ENCODE measurements at regions not wholly inside any gene's neighbourhood (a gene's known extent, or its start where the extent isn't known, plus 50 kb on each side); places are given as distances from the start of the nearest gene placed in this dataset.

DNA sequence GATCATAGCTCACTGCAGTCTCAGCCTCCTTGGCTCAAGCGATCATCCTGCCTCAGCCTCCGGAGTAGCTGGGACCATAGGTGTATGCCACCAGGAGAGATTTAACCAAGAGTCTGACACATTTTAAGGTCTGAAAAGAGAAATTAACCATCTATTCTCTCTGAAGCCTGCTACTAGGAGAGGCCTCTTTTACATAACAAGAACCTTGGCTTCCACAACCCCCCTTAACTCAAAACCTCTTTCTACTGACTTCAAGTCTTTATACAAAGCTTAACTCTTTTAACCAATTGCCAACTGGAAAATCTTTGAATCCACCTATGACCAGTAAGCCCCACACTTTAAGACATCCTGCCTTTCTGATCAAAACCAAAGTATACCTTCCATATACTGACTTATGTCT lies 279.9 kb upstream of the CELF4 start:
- intact Hi-C loops (cut with micrococcal nuclease; ENCODE audit: unreplicated experiment): no loop called here
- H3K4me3 ChIP-seq (ENCODE audit: low read depth, low read length, poor library complexity, severe bottlenecking): no peak overlapping the region
- ChIA-PET POLR2A (no interaction called here), CTCF (ENCODE audit: unreplicated experiment) (no interaction called here)
- no peaks in the 10 kb centered on the region for H4K20me1 ChIP-seq (ENCODE audit: insufficient read depth, low read length)
- H3K79me2 ChIP-seq (ENCODE audit: insufficient read depth, low read depth, low read length): no peaks in the 10 kb centered on the region
- no peak overlapping the region for H3K27ac ChIP-seq (ENCODE audit: low read depth, low read length, poor library complexity, severe bottlenecking)
- no peaks in the 10 kb centered on the region for H3K9me2 ChIP-seq (ENCODE audit: insufficient read depth, low read length)
- no peak for DNase-seq (ENCODE audit: low spot score)
- no peak overlapping the region for H3K4me2 ChIP-seq (ENCODE audit: low read length)
- no TSS peak for BruUV-seq (replicated peaks)
- no peaks in the 10 kb centered on the region for H3K9me3 ChIP-seq (ENCODE audit: low read length)
- TF ChIP-seq, protein P1, sequence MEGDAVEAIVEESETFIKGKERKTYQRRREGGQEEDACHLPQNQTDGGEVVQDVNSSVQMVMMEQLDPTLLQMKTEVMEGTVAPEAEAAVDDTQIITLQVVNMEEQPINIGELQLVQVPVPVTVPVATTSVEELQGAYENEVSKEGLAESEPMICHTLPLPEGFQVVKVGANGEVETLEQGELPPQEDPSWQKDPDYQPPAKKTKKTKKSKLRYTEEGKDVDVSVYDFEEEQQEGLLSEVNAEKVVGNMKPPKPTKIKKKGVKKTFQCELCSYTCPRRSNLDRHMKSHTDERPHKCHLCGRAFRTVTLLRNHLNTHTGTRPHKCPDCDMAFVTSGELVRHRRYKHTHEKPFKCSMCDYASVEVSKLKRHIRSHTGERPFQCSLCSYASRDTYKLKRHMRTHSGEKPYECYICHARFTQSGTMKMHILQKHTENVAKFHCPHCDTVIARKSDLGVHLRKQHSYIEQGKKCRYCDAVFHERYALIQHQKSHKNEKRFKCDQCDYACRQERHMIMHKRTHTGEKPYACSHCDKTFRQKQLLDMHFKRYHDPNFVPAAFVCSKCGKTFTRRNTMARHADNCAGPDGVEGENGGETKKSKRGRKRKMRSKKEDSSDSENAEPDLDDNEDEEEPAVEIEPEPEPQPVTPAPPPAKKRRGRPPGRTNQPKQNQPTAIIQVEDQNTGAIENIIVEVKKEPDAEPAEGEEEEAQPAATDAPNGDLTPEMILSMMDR (conservative IDR thresholded peaks at IDR 0.05; ENCODE audit: low read length): no peak
- TF ChIP-seq EZH2phosphoT487 (IDR thresholded peaks at IDR 0.05; ENCODE audit: borderline replicate concordance, low read depth, low read length): no peak
- H3K36me3 ChIP-seq (ENCODE audit: insufficient read depth, low read length): no peaks in the 10 kb centered on the region
- H3K4me1 ChIP-seq (ENCODE audit: insufficient read depth, low read length, poor library complexity, severe bottlenecking): no peaks in the 10 kb centered on the region
- H2AFZ ChIP-seq (ENCODE audit: low read length): no peak overlapping the region

DNA sequence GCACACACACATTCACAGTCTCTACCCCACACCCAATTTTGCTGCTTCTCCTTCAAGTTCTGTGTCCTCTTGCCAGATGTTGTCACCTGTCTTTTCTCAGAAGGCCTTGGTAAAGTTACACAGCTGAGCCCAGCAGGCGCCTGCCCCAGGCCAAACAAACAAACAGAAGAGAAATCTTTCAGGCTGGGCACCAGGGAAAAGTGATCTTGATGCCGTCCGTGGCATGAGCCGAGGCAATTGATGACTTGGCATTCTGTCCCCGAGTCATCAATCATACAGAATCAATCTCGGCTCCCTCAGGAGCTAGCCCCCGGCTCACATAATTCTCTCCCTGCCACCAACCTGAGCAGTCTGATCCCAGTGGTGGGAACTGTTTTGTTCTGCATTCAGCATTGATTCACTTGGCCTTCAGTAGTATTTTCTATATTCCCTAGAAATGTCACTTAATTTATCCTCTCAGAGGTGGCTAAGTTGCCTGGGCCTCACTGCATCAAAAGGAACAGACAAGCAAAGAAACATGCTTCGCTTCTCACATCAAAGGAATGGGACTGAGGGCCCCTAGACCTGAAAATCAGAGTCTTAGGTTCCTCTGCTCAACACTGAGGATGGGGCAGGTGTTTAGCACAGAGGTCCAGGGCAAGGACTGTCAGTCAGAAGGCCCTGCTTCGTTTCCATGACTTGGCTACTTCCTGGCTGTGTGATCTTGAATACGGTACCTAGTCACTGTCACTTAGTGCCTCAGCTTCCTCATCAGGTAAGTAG lies 278.8 kb upstream of the CELF4 start:
- Histone ChIP-seq H3K9me2 (ENCODE audit: insufficient read depth, low read length) (no peaks in the 10 kb centered on the region), H3K9me3 (ENCODE audit: low read length) (no peaks in the 10 kb centered on the region), H3K79me2 (ENCODE audit: insufficient read depth, low read depth, low read length) (no peaks in the 10 kb centered on the region), H3K4me1 (ENCODE audit: insufficient read depth, low read length, poor library complexity, severe bottlenecking) (no peaks in the 10 kb centered on the region), H4K20me1 (ENCODE audit: insufficient read depth, low read length) (no peaks in the 10 kb centered on the region), H3K4me3 (ENCODE audit: low read depth, low read length, poor library complexity, severe bottlenecking) (no peak overlapping the region), H3K27ac (ENCODE audit: low read depth, low read length, poor library complexity, severe bottlenecking) (no peak overlapping the region), H2AFZ (ENCODE audit: low read length) (no peak overlapping the region), H3K36me3 (ENCODE audit: insufficient read depth, low read length) (no peaks in the 10 kb centered on the region), H3K4me2 (ENCODE audit: low read length) (no peak overlapping the region)
- no TSS peak for BruUV-seq (replicated peaks)
- POLR2A ChIA-PET: no interaction called here
- intact Hi-C loops (cut with micrococcal nuclease; ENCODE audit: unreplicated experiment): no loop called here
- TF ChIP-seq, protein P1 (conservative IDR thresholded peaks at IDR 0.05; ENCODE audit: low read length): no peak
- TF ChIP-seq EZH2phosphoT487 (IDR thresholded peaks at IDR 0.05; ENCODE audit: borderline replicate concordance, low read depth, low read length): no peak
- no peak for DNase-seq (ENCODE audit: low spot score)
- CTCF ChIA-PET (ENCODE audit: unreplicated experiment): no interaction called here

DNA sequence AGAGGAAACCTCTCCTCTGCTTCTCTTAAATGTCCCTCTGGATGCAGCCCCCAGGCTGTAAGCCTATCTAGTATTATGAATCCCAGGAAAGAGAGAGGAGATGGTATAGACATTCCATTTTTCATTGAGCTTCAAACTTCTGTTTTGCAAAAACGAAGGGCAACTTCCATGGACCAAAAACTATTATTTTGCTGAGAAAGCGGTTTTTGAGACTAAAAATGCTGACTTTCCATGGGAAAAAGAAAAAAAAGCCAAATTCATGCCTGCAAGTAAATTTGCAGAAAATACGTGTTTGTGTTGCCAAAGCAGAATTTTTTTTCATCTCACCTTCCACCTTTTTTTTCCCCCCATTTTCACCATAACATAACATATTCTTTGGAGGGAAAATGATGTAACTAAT lies 272.5 kb upstream of the CELF4 start:
- Histone ChIP-seq H3K79me2 (ENCODE audit: insufficient read depth, low read depth, low read length) (no peaks in the 10 kb centered on the region), H2AFZ (ENCODE audit: low read length) (no peak overlapping the region), H3K4me1 (ENCODE audit: insufficient read depth, low read length, poor library complexity, severe bottlenecking) (no peaks in the 10 kb centered on the region), H3K4me3 (ENCODE audit: low read depth, low read length, poor library complexity, severe bottlenecking) (no peak overlapping the region), H4K20me1 (ENCODE audit: insufficient read depth, low read length) (no peaks in the 10 kb centered on the region), H3K36me3 (ENCODE audit: insufficient read depth, low read length) (no peaks in the 10 kb centered on the region), H3K4me2 (ENCODE audit: low read length) (no peak overlapping the region), H3K9me2 (ENCODE audit: insufficient read depth, low read length) (no peaks in the 10 kb centered on the region), H3K9me3 (ENCODE audit: low read length) (no peaks in the 10 kb centered on the region), H3K27ac (ENCODE audit: low read depth, low read length, poor library complexity, severe bottlenecking) (no peak overlapping the region)
- intact Hi-C loops (cut with micrococcal nuclease; ENCODE audit: unreplicated experiment): no loop called here
- CTCF ChIA-PET (ENCODE audit: unreplicated experiment): no interaction called here
- no TSS peak for BruUV-seq (replicated peaks)
- DNase-seq (ENCODE audit: low spot score): no peak
- POLR2A ChIA-PET: no interaction called here
- TF ChIP-seq EZH2phosphoT487 (IDR thresholded peaks at IDR 0.05; ENCODE audit: borderline replicate concordance, low read depth, low read length): no peak
- TF ChIP-seq, protein P1 (conservative IDR thresholded peaks at IDR 0.05; ENCODE audit: low read length): no peak
